ENCODE measurements at regions not wholly inside any gene's neighbourhood (a gene's known extent, or its start where the extent isn't known, plus 50 kb on each side); places are given as distances from the start of the nearest gene placed in this dataset.

- TF ChIP-seq CTCF (IDR thresholded peaks at IDR 0.05): no peak
- TF ChIP-seq POLR2A (IDR thresholded peaks at IDR 0.05): no peak
Observed at GRCh38 chr16:13638218-13638617, 281.7 kb upstream of the ERCC4 start.
